ENCODE measurements at regions not wholly inside any gene's neighbourhood (a gene's known extent, or its start where the extent isn't known, plus 50 kb on each side); places are given as distances from the start of the nearest gene placed in this dataset.
A peak's percentile ranks its signal among the peaks of the same experiment; 100 is the strongest.

DNA sequence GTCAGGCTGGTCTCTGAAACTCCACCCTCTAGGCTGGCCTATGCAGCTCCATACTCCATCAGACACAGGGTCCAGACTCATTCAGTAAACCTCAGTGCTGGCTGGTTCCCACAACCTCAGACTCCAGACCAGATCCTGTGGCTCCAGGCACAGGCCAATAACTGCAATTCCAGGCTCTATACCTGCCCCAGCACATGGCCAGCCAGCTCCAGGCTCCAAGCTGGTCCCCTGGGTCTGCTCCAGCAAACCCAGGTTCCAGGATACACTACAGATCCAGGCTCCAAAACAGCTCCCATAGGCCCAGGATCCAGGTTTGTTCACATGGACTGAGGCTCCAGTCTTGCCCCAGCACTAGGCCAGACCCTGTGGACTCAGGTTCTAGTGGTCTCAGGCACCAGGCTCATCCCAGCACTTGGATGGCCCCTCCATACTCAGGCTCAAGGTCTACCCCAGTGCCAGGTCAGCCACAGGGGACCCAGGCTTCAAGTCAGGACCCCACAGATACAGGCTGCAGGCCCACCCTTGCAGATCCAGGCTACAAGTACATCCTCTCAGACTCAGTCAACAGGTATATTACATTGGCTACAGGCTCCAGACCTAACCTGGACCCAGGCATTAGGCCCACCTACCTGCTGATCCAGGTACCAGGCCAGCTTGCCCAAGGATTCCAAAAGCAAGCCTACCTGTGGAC, 117.6 kb upstream of the TMEM170B start:
- dilution Hi-C loops (cut with HindIII; ENCODE audit: low sequenced_read_pairs, unreplicated experiment): no loop called here
- no peaks in the 10 kb centered on the region for H3K9me3 ChIP-seq (ENCODE audit: control insufficient read depth, insufficient read depth, low read length)
- no peak for DNase-seq

More for the DNA sequence above, 117.6 kb upstream of the TMEM170B start:
- H3K18ac ChIP-seq (ENCODE audit: low read depth, low read length): 0 out of 2 replicates have a peak overlapping the region, but pooled peaks have one; percentile 20
- no peak overlapping the region for H3K23ac ChIP-seq (ENCODE audit: low read depth, low read length)
- intact Hi-C loops (cut with micrococcal nuclease): no loop called here
- 0 out of 2 replicates have a peak overlapping the region, but pooled peaks have one; percentile 43 for H3K4ac ChIP-seq (ENCODE audit: low read depth, low read length)
- POLR2A ChIA-PET (ENCODE audit: unreplicated experiment): interaction anchor here (0.6 kb wide), 1 partner anchor 99 kb away, joined by 4 read pairs; no protein-coding TSS in a partner anchor
- H3K4me2 ChIP-seq (ENCODE audit: low read depth, low read length): no peak overlapping the region
- CTCF ChIA-PET: no interaction called here
- H3K14ac ChIP-seq (replicated peaks; ENCODE audit: low read depth, low read length): no peak overlapping the region; the same call in 1 of the 2 replicates
- H3K9ac ChIP-seq (ENCODE audit: low read depth, low read length): no peak overlapping the region
- in situ Hi-C loops (cut with MboI; ENCODE audit: low sequenced_read_pairs): no loop called here
- peak overlapping the region; percentile 26; the same call in 1 of the 2 replicates for H4K91ac ChIP-seq (ENCODE audit: insufficient read depth, low read depth, low read length)
- TF ChIP-seq SMC3 (IDR thresholded peaks at IDR 0.05; ENCODE audit: low read depth, low read length): no peak
- TF ChIP-seq, protein P1, sequence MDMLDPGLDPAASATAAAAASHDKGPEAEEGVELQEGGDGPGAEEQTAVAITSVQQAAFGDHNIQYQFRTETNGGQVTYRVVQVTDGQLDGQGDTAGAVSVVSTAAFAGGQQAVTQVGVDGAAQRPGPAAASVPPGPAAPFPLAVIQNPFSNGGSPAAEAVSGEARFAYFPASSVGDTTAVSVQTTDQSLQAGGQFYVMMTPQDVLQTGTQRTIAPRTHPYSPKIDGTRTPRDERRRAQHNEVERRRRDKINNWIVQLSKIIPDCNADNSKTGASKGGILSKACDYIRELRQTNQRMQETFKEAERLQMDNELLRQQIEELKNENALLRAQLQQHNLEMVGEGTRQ (IDR thresholded peaks at IDR 0.05; ENCODE audit: low read depth, low read length): no peak
- no peak for TF ChIP-seq RFX5 (IDR thresholded peaks at IDR 0.05; ENCODE audit: low read depth, low read length)
- no peak for TF ChIP-seq FOS (IDR thresholded peaks at IDR 0.05; ENCODE audit: low read depth, low read length)
- no peak for TF ChIP-seq MAFK (IDR thresholded peaks at IDR 0.05; ENCODE audit: low read depth, low read length)
- TF ChIP-seq NFE2L2 (IDR thresholded peaks at IDR 0.05; ENCODE audit: low read depth, low read length): no peak
- no peak for TF ChIP-seq MAZ (IDR thresholded peaks at IDR 0.05; ENCODE audit: borderline replicate concordance, low read depth, low read length)
- TF ChIP-seq CHD1 (IDR thresholded peaks at IDR 0.05; ENCODE audit: low read depth, low read length): no peak
- TF ChIP-seq, protein P2, sequence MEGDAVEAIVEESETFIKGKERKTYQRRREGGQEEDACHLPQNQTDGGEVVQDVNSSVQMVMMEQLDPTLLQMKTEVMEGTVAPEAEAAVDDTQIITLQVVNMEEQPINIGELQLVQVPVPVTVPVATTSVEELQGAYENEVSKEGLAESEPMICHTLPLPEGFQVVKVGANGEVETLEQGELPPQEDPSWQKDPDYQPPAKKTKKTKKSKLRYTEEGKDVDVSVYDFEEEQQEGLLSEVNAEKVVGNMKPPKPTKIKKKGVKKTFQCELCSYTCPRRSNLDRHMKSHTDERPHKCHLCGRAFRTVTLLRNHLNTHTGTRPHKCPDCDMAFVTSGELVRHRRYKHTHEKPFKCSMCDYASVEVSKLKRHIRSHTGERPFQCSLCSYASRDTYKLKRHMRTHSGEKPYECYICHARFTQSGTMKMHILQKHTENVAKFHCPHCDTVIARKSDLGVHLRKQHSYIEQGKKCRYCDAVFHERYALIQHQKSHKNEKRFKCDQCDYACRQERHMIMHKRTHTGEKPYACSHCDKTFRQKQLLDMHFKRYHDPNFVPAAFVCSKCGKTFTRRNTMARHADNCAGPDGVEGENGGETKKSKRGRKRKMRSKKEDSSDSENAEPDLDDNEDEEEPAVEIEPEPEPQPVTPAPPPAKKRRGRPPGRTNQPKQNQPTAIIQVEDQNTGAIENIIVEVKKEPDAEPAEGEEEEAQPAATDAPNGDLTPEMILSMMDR (conservative IDR thresholded peaks at IDR 0.05; ENCODE audit: low read depth, low read length): no peak
- no peak for TF ChIP-seq RAD21 (IDR thresholded peaks at IDR 0.05; ENCODE audit: low read length)
- TF ChIP-seq RCOR1 (IDR thresholded peaks at IDR 0.05; ENCODE audit: insufficient replicate concordance, low read length): no peak
- no peak for TF ChIP-seq POLR2A (IDR thresholded peaks at IDR 0.05; ENCODE audit: low read depth, low read length)
- TF ChIP-seq BHLHE40 (IDR thresholded peaks at IDR 0.05; ENCODE audit: low read depth, low read length): no peak
- TF ChIP-seq, protein P3, sequence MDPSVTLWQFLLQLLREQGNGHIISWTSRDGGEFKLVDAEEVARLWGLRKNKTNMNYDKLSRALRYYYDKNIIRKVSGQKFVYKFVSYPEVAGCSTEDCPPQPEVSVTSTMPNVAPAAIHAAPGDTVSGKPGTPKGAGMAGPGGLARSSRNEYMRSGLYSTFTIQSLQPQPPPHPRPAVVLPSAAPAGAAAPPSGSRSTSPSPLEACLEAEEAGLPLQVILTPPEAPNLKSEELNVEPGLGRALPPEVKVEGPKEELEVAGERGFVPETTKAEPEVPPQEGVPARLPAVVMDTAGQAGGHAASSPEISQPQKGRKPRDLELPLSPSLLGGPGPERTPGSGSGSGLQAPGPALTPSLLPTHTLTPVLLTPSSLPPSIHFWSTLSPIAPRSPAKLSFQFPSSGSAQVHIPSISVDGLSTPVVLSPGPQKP (IDR thresholded peaks at IDR 0.05; ENCODE audit: borderline replicate concordance, low read depth, low read length): no peak
- no peak for TF ChIP-seq CEBPB (IDR thresholded peaks at IDR 0.05; ENCODE audit: low read depth, low read length)
- no peak for TF ChIP-seq MXI1 (IDR thresholded peaks at IDR 0.05; ENCODE audit: borderline replicate concordance, low read depth, low read length)
- H3K4me1 ChIP-seq (ENCODE audit: control insufficient read depth, insufficient read depth, low read length): peaks cover 11% of the 10 kb centered on the region
- no TSS peak for BruUV-seq (replicated peaks)
- no peaks in the 10 kb centered on the region for H3K36me3 ChIP-seq (ENCODE audit: control insufficient read depth, insufficient read depth, low read length)
- H3K79me1 ChIP-seq (ENCODE audit: low read depth in 1 of 2, low read length in 2 of 2): no peaks in the 10 kb centered on the region
- H2AK5ac ChIP-seq (ENCODE audit: low read depth, low read length): peak overlapping the region; percentile 82; the same call in 1 of the 2 replicates
- no peak overlapping the region for H3K27ac ChIP-seq (ENCODE audit: insufficient read depth, low read length)
- H3K56ac ChIP-seq (ENCODE audit: extremely low read depth, insufficient read depth, low read length): no peak overlapping the region
- no peak overlapping the region for H3K4me3 ChIP-seq (ENCODE audit: insufficient read depth, low read depth, low read length)
- H4K8ac ChIP-seq (ENCODE audit: low read depth in 2 of 2, low read length in 2 of 2): no peak overlapping the region
- 0 out of 2 replicates have a peak, but pooled peaks cover 3% of the 10 kb centered on the region for H3K9me1 ChIP-seq (ENCODE audit: insufficient read depth, low read length)
- no peak overlapping the region for H4K5ac ChIP-seq (ENCODE audit: low read depth, low read length)
- no peak overlapping the region for H2AK9ac ChIP-seq (replicated peaks; ENCODE audit: low read depth, low read length, poor library complexity)
- no peak overlapping the region for H2AFZ ChIP-seq (replicated peaks; ENCODE audit: low read length, poor library complexity)
- H3K27me3 ChIP-seq (ENCODE audit: control insufficient read depth, insufficient read depth, low read length): no peaks in the 10 kb centered on the region
- no peak overlapping the region for H2BK120ac ChIP-seq (ENCODE audit: low read depth, low read length)
- no peak for ATAC-seq (ENCODE audit: low read depth)
- no peak overlapping the region for H2BK5ac ChIP-seq (ENCODE audit: low read depth, low read length, poor library complexity, severe bottlenecking)
- no peak overlapping the region for H2BK20ac ChIP-seq (ENCODE audit: low read depth, low read length)
- 0 out of 3 replicates have a peak overlapping the region, but pooled peaks have one; percentile 87 for H2BK15ac ChIP-seq (ENCODE audit: low read depth, low read length)
- no peaks in the 10 kb centered on the region for H4K20me1 ChIP-seq (ENCODE audit: insufficient read depth, low read length)
